ENCODE measurements at regions not wholly inside any gene's neighbourhood (a gene's known extent, or its start where the extent isn't known, plus 50 kb on each side); places are given as distances from the start of the nearest gene placed in this dataset.

DNA sequence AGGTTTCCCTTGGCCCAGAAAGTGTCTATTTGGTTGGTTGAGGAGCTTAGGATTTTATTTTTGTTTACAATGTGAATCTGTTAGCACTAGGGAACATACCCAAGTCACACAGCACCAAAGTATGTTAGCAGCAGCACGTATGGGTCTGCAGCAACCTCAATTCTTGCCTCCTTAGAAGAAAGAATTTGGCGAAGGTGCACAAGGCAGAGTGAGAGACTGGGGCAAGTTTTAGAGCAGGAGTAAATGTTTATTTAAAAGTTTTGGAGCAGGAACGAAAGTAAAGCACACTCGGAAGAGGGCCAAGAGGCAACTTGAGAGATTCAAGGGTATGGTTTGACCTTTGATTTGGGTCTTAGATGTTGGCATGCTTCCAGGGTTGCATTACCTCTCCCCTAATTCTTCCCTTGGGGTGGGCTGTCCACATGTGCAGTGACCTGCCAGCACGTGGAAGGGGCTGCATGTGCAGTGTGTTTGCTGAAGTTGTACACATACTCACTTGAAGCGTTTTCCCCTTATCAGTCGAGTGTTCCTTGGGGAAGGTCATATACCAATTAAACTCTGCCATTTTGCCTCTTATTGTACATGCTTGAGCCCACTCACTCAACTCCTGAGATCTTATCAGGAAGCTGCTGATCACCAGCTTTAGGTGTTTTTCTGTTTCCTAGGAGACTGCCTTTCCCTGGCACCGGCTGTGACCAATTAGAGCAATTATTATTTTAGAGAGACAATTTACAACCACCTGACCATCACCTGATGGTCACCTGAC lies 64.9 kb upstream of the SHC3 start:
- no peaks in the 10 kb centered on the region for H3K79me2 ChIP-seq (ENCODE audit: control insufficient read depth, insufficient read depth, low read length)
- no peaks in the 10 kb centered on the region for H3K27me3 ChIP-seq (ENCODE audit: control insufficient read depth, insufficient read depth, low read length)
- no peak overlapping the region for H3K27ac ChIP-seq (ENCODE audit: insufficient read depth, low read length)
- H3K4me3 ChIP-seq (replicated peaks in 1 of 4; ENCODE audit: control extremely low read depth in 1 of 4, insufficient read depth in 1 of 4, low read depth in 3 of 4, low read length in 4 of 4), result no peak overlapping the region
- TF ChIP-seq, protein P1, sequence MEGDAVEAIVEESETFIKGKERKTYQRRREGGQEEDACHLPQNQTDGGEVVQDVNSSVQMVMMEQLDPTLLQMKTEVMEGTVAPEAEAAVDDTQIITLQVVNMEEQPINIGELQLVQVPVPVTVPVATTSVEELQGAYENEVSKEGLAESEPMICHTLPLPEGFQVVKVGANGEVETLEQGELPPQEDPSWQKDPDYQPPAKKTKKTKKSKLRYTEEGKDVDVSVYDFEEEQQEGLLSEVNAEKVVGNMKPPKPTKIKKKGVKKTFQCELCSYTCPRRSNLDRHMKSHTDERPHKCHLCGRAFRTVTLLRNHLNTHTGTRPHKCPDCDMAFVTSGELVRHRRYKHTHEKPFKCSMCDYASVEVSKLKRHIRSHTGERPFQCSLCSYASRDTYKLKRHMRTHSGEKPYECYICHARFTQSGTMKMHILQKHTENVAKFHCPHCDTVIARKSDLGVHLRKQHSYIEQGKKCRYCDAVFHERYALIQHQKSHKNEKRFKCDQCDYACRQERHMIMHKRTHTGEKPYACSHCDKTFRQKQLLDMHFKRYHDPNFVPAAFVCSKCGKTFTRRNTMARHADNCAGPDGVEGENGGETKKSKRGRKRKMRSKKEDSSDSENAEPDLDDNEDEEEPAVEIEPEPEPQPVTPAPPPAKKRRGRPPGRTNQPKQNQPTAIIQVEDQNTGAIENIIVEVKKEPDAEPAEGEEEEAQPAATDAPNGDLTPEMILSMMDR (conservative IDR thresholded peaks at IDR 0.05 in 1 of 2, IDR thresholded peaks at IDR 0.05 in 1 of 2; ENCODE audit: low read depth in 1 of 2, low read length in 2 of 2), result no peak
- no peak for TF ChIP-seq EZH2 (IDR thresholded peaks at IDR 0.05; ENCODE audit: low read length, missing control alignments)
- peak in 1 of 2 donors; percentile 9 for DNase-seq (ENCODE audit: low read depth in 2 of 2)
- H3K36me3 ChIP-seq (ENCODE audit: control insufficient read depth, insufficient read depth, low read length), result no peaks in the 10 kb centered on the region
- no peaks in the 10 kb centered on the region for H3K9me3 ChIP-seq (ENCODE audit: control insufficient read depth, insufficient read depth, low read depth, low read length)
- H4K20me1 ChIP-seq (ENCODE audit: control insufficient read depth, extremely low read depth, insufficient read depth, low read length), result no peaks in the 10 kb centered on the region
- H2AFZ ChIP-seq (ENCODE audit: low read length), result no peak overlapping the region
- no peak overlapping the region for H3K9ac ChIP-seq (ENCODE audit: insufficient read depth, low read length)
- H3K4me2 ChIP-seq (ENCODE audit: extremely low read depth, insufficient read depth, low read length), result no peak overlapping the region
- no peaks in the 10 kb centered on the region for H3K4me1 ChIP-seq (ENCODE audit: control insufficient read depth, extremely low read depth, insufficient read depth, low read length)

DNA sequence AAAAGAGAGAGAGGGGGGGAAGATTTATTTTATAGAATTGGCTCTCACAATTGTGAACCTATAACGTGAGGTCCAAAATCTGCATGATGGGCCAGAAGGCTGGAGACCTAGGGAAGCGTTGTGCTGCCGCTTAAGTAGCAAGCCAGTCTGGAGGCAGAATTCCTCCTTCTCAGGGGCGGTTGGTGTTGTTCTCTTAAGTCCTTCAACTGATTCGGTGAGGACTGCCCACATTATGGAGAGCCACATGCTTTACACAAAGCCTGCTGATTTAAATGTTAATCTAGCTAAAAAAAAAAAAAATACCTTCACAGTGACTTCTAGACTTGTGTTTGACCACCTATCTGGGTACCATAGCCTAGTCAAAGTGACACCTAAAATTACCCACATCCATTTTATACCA lies 64.2 kb upstream of the CKS2 start:
- Histone ChIP-seq H3K9ac (ENCODE audit: insufficient read depth, low read length) (no peak overlapping the region), H3K27ac (ENCODE audit: insufficient read depth, low read length) (no peak overlapping the region), H3K4me3 (replicated peaks in 1 of 4; ENCODE audit: control extremely low read depth in 1 of 4, insufficient read depth in 1 of 4, low read depth in 3 of 4, low read length in 4 of 4) (no peak overlapping the region), H4K20me1 (ENCODE audit: control insufficient read depth, extremely low read depth, insufficient read depth, low read length) (no peaks in the 10 kb centered on the region), H3K36me3 (ENCODE audit: control insufficient read depth, insufficient read depth, low read length) (no peaks in the 10 kb centered on the region), H3K9me3 (ENCODE audit: control insufficient read depth, insufficient read depth, low read depth, low read length) (no peaks in the 10 kb centered on the region), H2AFZ (ENCODE audit: low read length) (no peak overlapping the region), H3K4me1 (ENCODE audit: control insufficient read depth, extremely low read depth, insufficient read depth, low read length) (no peaks in the 10 kb centered on the region), H3K79me2 (ENCODE audit: control insufficient read depth, insufficient read depth, low read length) (no peaks in the 10 kb centered on the region), H3K27me3 (ENCODE audit: control insufficient read depth, insufficient read depth, low read length) (no peaks in the 10 kb centered on the region), H3K4me2 (ENCODE audit: extremely low read depth, insufficient read depth, low read length) (no peak overlapping the region)
- TF ChIP-seq, protein P1 (conservative IDR thresholded peaks at IDR 0.05 in 1 of 2, IDR thresholded peaks at IDR 0.05 in 1 of 2; ENCODE audit: low read depth in 1 of 2, low read length in 2 of 2), result no peak
- DNase-seq (ENCODE audit: low read depth in 2 of 2), result no peak

- Histone ChIP-seq H4K20me1 (ENCODE audit: control insufficient read depth, extremely low read depth, insufficient read depth, low read length) (no peaks in the 10 kb centered on the region), H3K36me3 (ENCODE audit: control insufficient read depth, insufficient read depth, low read length) (no peaks in the 10 kb centered on the region), H3K79me2 (ENCODE audit: control insufficient read depth, insufficient read depth, low read length) (no peaks in the 10 kb centered on the region), H3K27me3 (ENCODE audit: control insufficient read depth, insufficient read depth, low read length) (no peaks in the 10 kb centered on the region), H3K4me1 (ENCODE audit: control insufficient read depth, extremely low read depth, insufficient read depth, low read length) (no peaks in the 10 kb centered on the region), H3K9ac (ENCODE audit: insufficient read depth, low read length) (no peak overlapping the region), H2AFZ (ENCODE audit: low read length) (no peak overlapping the region), H3K27ac (ENCODE audit: insufficient read depth, low read length) (no peak overlapping the region), H3K4me3 (replicated peaks in 1 of 4; ENCODE audit: control extremely low read depth in 1 of 4, insufficient read depth in 1 of 4, low read depth in 3 of 4, low read length in 4 of 4) (no peak overlapping the region), H3K4me2 (ENCODE audit: extremely low read depth, insufficient read depth, low read length) (no peak overlapping the region), H3K9me3 (ENCODE audit: control insufficient read depth, insufficient read depth, low read depth, low read length) (no peaks in the 10 kb centered on the region)
- TF ChIP-seq, protein P1 (conservative IDR thresholded peaks at IDR 0.05 in 1 of 2, IDR thresholded peaks at IDR 0.05 in 1 of 2; ENCODE audit: low read depth in 1 of 2, low read length in 2 of 2), result no peak
- TF ChIP-seq EZH2 (IDR thresholded peaks at IDR 0.05; ENCODE audit: low read length, missing control alignments), result no peak
- DNase-seq (ENCODE audit: low read depth in 2 of 2), result peak; percentile 12 to 30
Measured at GRCh38 chr9:89247431-89248353, 63.3 kb upstream of the CKS2 start.
